Panc1 (cell line): ENCODE measurements at regions not wholly inside any gene's neighbourhood (a gene's known extent, or its start where the extent isn't known, plus 50 kb on each side); places are given as distances from the start of the nearest gene placed in this dataset.
"Not testable (repeated sequence)": the region's sequence is repeated elsewhere in the genome, so short reads cannot be mapped to it uniquely, and the experiment has no call there.

Source experiments
- ATAC-seq: fragments of 200-7000 bp; cut with Tn5 transposase; 2 replicates; pipeline ENCODE4 v1.9.1; 2020; ENCODE audit warnings: mild to moderate bottlenecking, moderate library complexity
- BruUV-seq: library from RNA; stranded (reverse); fragments of 400-500 nt; replicated peaks from 2 replicates; lab custom pipeline; 2021; lab: Mats Ljungman, UMichigan
- CTCF ChIA-PET: fragments of 300-600 bp; sonication (Branson Sonifier 250); formaldehyde crosslinking; loops from one replicate; lab custom pipeline; 2022; ENCODE audit warnings: antibody characterized with exemption; lab: Charles Lee
- POLR2A ChIA-PET: fragments of 300-600 bp; sonication (Branson Sonifier 250); formaldehyde crosslinking; loops from one replicate; lab custom pipeline; 2022; ENCODE audit warnings: antibody characterized with exemption; lab: Charles Lee
- DNase-seq: peaks from one replicate; pipeline ENCODE4 v3.0.0-alpha.2; 2010; ENCODE audit warnings: low read depth, low spot score
- H3K27ac ChIP-seq: 2 replicates; pipeline ENCODE4 v1.5.1; 2011; ENCODE audit warnings: mild to moderate bottlenecking, low read length, inconsistent platforms
- H3K27me3 ChIP-seq: fragments of 200-500 bp; sonication (Bioruptor generic); 2 replicates; pipeline ENCODE4 v1.6.0; 2014; ENCODE audit warnings: low read length, inconsistent platforms; ENCODE audit not compliant: control insufficient read depth, insufficient read depth
- H3K36me3 ChIP-seq: fragments of 200-500 bp; sonication (Bioruptor generic); 2 replicates; pipeline ENCODE4 v1.5.1; 2014; ENCODE audit warnings: inconsistent platforms, mild to moderate bottlenecking, low read length, moderate library complexity; ENCODE audit not compliant: control insufficient read depth, insufficient read depth
- H3K4me1 ChIP-seq: 2 replicates; pipeline ENCODE4 v1.5.1; 2011; ENCODE audit warnings: inconsistent platforms, mild to moderate bottlenecking, low read length, moderate library complexity; ENCODE audit not compliant: control insufficient read depth, insufficient read depth
- H3K4me3 ChIP-seq, 2 experiments: 2 replicates each; pipeline ENCODE4 v1.5.1; 2011 to 2012; ENCODE audit warnings: low read depth in 2 of 2, low read length in 2 of 2, mild to moderate bottlenecking in 2 of 2, inconsistent platforms in 1 of 2, moderate library complexity in 1 of 2
- H3K9me3 ChIP-seq: fragments of 200-500 bp; sonication (Bioruptor generic); 2 replicates; pipeline ENCODE4 v1.5.1; 2014; ENCODE audit warnings: low read depth, mild to moderate bottlenecking, inconsistent platforms, low read length, moderate library complexity; ENCODE audit not compliant: control insufficient read depth, insufficient read depth
- in situ Hi-C: cut with HindIII; loops from 2 replicates; pipeline ENCODE4 v1.10.0; 2016; ENCODE audit warnings: low sequenced_read_pairs, low pct_unique_long_range_greater_than_20kb
- intact Hi-C: fragments of 100-400 bp; cut with micrococcal nuclease; formaldehyde crosslinking; loops from one replicate; pipeline ENCODE4 v1.10.0; 2022; ENCODE audit not compliant: unreplicated experiment

DNA sequence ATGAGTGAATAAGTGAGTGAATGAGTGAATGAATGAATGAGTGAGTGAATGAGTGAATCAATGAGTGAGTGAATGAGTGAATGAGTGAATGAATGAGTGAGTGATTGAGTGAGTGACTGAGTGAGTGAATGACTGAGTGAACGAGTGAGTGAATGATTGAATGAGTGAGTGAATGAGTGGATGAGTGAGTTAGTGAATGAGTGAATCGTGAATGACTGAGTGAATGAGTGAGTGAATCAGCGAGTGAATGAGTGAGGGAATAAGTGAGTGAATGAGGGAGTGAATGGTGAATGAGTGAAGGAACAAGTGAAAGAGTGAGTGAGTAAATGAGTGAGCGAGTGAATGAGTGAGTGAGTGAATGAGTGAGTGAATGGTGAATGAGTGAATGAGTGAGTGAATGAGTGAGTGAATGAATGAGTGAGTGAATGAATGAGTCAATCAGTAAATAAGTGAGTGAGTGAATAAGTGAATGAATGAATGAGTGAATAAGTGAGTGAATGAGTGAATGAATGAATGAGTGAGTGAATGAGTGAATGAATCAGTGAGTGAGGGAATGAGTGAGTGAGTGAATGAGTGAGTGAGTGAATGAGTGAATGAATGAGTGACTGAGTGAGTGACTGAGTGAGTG, 135.7 kb upstream of the ZNF469 start:
- intact Hi-C loops, H3K4me3 ChIP-seq, H3K27ac ChIP-seq, DNase-seq, BruUV-seq, in situ Hi-C loops, H3K9me3 ChIP-seq, POLR2A ChIA-PET, ATAC-seq, CTCF ChIA-PET, H3K36me3 ChIP-seq, H3K27me3 ChIP-seq: not testable (repeated sequence)
- H3K4me1 ChIP-seq: peaks cover 11% of the 10 kb centered on the region

DNA sequence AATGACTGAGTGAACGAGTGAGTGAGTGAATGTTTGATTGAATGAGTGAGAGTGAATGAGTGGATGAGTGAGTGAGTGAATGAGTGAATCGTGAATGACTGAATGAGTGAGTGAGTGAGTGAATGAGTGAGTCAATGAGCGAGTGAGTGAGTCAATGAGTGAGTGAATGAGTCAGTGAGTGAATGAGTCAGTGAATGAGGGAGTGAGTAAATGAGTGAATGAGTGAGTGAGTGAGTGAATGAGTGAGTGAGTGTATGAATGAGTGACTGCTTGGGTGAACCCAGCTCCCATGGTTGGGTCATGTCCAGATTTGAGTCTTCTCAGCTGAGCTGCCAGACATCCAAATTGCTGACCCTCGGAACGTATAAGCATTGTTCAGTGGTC, 135.2 kb upstream of the ZNF469 start:
- BruUV-seq, ATAC-seq, H3K9me3 ChIP-seq, intact Hi-C loops, POLR2A ChIA-PET, H3K36me3 ChIP-seq, H3K27me3 ChIP-seq, H3K4me3 ChIP-seq, DNase-seq, in situ Hi-C loops, H3K4me1 ChIP-seq, CTCF ChIA-PET, H3K27ac ChIP-seq: not testable (repeated sequence)

DNA sequence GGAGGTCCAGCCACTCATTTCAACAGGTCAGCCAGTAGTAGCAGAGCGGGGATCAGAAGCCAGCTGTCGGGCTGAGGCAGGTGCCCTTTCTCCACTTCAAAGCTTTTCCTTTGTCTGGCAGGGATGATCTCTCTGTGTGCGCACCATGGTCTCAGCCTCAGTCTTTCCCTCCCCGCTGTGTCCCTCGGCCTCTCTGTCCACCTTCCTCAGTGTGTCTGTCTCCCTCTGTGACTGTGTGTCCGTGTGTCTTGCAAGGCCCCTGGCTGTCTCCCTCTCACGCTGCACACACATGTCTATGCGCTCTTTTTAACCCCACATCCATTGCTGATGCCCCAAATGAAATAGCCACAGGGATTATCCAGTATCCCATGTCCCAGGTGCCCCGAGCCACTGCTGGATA, 134.0 kb upstream of the ZNF469 start:
- DNase-seq, H3K27me3 ChIP-seq, H3K4me3 ChIP-seq, H3K9me3 ChIP-seq, intact Hi-C loops, H3K36me3 ChIP-seq, H3K27ac ChIP-seq, BruUV-seq, ATAC-seq, in situ Hi-C loops, H3K4me1 ChIP-seq: not testable (repeated sequence)
- CTCF ChIA-PET: interaction anchor here (0.7 kb wide), 1 partner anchor 399 kb away, joined by 22 read pairs; no protein-coding TSS in a partner anchor
- POLR2A ChIA-PET: interaction anchor here (0.6 kb wide), 1 partner anchor 61 kb away, joined by 3 read pairs; no protein-coding TSS in a partner anchor

DNA sequence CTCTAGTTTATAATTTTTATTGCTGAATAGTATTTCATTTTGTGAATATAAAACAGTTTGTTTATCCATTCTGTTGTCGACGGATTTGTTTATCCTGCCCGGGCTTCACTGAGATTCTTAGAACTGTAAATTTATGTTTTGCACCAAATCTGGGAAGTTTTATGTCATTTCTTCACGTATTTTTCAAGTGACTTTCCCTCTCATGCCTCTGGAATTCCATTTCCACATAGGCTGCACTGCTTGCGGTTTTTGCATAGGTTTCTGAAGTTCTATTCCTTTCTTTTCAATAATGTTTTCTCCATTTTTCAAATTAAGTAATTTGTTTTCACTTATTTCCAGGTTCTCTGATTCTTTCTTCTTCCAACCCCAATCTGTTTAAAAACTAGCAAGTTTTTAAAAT, 132.4 kb upstream of the ZNF469 start:
- H3K9me3 ChIP-seq, BruUV-seq, H3K4me3 ChIP-seq, in situ Hi-C loops, H3K36me3 ChIP-seq, POLR2A ChIA-PET, ATAC-seq, H3K27me3 ChIP-seq, CTCF ChIA-PET, H3K4me1 ChIP-seq, intact Hi-C loops, H3K27ac ChIP-seq, DNase-seq: not testable (repeated sequence)

DNA sequence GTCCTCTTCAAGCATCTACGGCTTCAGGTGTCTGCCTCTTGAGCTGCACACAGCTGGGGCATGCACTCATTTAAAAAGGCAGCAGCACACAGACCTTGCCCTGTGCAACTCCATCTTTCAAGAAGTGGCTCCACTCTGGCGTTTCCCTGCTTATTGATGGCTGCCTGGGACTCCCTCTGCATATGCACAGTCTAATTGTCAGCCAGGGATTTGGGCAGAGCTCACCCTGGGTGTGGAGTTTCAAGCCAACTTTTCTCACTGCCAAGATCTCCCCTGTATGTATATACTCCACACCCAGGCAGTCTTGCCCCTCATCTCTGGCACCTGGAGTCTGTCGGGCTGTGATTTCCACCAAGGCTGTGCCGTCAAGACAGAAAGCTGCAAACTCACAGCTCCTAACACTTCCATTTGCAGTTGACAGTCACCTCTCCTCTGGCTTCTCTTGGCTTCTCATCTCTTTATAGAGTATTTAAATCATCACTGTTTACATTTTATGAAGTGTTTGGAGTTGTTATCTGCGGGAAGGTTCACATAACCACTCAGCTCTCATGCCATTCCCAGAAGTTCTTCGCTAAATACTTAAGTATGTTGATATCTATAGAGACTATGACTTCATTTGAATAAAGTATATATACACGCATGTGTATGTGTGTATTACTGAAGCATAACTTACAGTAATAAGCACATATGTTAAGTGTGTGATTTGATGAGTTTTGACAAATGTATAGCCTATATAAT, 130.5 kb upstream of the ZNF469 start:
- H3K27me3 ChIP-seq, H3K27ac ChIP-seq, in situ Hi-C loops, BruUV-seq, H3K4me3 ChIP-seq, H3K4me1 ChIP-seq, H3K36me3 ChIP-seq, CTCF ChIA-PET, POLR2A ChIA-PET, H3K9me3 ChIP-seq, DNase-seq, intact Hi-C loops: not testable (repeated sequence)
- peak; percentile 62; the same call in 1 of the 2 replicates for ATAC-seq

DNA sequence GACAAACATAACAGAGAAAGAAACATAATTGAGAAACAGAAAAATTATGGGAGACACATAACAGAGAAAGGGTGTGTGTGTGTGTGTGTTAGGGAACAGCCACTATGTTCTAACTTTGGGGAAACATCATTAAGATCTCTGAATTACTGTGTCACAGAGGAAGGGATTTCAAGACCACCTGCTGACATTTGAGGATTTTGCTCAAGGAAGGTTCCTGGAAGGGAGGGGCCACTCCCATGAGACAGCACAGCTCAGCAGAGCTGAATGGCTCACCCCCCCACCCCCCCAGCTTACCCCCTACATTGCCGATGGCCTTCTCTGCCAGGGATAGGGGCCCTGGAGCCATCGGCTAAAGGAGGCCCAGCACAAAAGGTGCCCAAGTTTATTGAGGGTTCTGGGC, 124.6 kb upstream of the ZNF469 start:
- H3K4me1 ChIP-seq, ATAC-seq, DNase-seq, H3K4me3 ChIP-seq, BruUV-seq, POLR2A ChIA-PET, CTCF ChIA-PET, H3K27ac ChIP-seq, in situ Hi-C loops, H3K36me3 ChIP-seq, intact Hi-C loops, H3K9me3 ChIP-seq, H3K27me3 ChIP-seq: not testable (repeated sequence)

DNA sequence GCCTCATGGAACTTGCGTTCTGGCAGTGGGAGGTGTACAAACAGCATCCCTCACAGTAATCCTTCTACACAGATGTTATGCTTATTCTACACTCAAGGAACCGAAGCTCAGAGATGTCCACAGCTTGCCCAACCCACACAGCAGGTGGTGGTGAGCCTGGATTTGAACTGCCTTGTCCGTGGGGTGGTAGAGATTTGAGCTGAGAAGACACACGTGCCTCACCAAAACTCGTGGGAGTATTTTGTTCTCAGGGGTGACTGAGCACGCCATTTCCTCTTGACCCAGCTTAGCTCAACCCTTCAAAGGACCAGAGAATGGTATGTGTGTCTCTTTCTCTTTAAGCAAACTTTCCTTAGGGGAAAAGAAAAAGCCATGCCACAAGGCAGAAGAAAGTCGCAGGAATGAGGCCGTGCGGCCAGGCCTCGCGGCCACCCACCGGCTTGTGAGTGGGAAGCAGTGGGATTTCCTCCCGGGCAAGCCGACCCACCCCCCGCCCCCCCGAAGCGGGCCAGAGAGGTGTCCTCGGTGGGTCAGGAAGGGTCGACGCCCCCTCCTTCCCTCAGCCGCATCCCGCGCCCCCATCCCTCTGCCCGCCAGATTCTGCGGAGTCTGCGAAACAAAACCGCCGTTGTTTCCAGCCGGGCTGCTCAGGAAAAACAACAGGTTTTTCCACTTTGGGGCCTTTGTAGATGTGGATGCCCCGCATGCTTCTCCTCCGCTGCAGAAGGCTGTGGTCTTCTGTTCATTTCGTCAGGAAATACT, 123.8 kb upstream of the ZNF469 start:
- H3K27me3 ChIP-seq, POLR2A ChIA-PET, intact Hi-C loops, H3K4me3 ChIP-seq, H3K27ac ChIP-seq, H3K4me1 ChIP-seq, BruUV-seq, H3K9me3 ChIP-seq, CTCF ChIA-PET, ATAC-seq, DNase-seq, in situ Hi-C loops, H3K36me3 ChIP-seq: not testable (repeated sequence)
